Natural killer cell (primary cell): ENCODE measurements at regions not wholly inside any gene's neighbourhood (a gene's known extent, or its start where the extent isn't known, plus 50 kb on each side); places are given as distances from the start of the nearest gene placed in this dataset.

Experiments used
- ATAC-seq, 3 donors: fragments of 150-1000 bp in 2 of 3; fragments of 200-7000 bp in 1 of 3; cut with Tn5 transposase; 1 replicate in 1 of 3; 2 replicates in 2 of 3; pipeline ENCODE4 v1.10.0; 2021; ENCODE audit warnings: mild to moderate bottlenecking in 2 of 3, moderate library complexity in 2 of 3
- DNase-seq, 2 donors: peaks; one replicate each; pipeline versions ENCODE4 v3.0.0 to v3.0.0-alpha.2; 2013 to 2021; ENCODE audit warnings: mixed read lengths in 1 of 2
- H3K27ac ChIP-seq: one replicate; pipeline ENCODE4 v1.5.1; 2013; ENCODE audit warnings: mild to moderate bottlenecking, low read length
- H3K27me3 ChIP-seq: one replicate; pipeline ENCODE4 v1.6.1; 2013; ENCODE audit warnings: low read length; ENCODE audit not compliant: control insufficient read depth, insufficient read depth
- H3K36me3 ChIP-seq: one replicate; pipeline ENCODE4 v1.6.1; 2013; ENCODE audit warnings: low read length; ENCODE audit not compliant: control insufficient read depth, insufficient read depth
- H3K4me1 ChIP-seq: one replicate; pipeline ENCODE4 v1.6.1; 2013; ENCODE audit warnings: low read length; ENCODE audit not compliant: control insufficient read depth, insufficient read depth
- H3K4me3 ChIP-seq: one replicate; pipeline ENCODE4 v1.5.1; 2013; ENCODE audit warnings: low read length
- H3K9me3 ChIP-seq: one replicate; pipeline ENCODE4 v1.6.1; 2013; ENCODE audit warnings: low read length; ENCODE audit not compliant: control insufficient read depth, insufficient read depth
- H3K27ac Mint-ChIP-seq, 2 donors: one replicate each; pipeline ENCODE4 v1.8.0; 2022; ENCODE audit warnings: mild to moderate bottlenecking in 2 of 2, mixed read lengths in 2 of 2, moderate library complexity in 1 of 2
- H3K27me3 Mint-ChIP-seq, 2 donors: one replicate each; pipeline ENCODE4 v1.8.0; 2022; ENCODE audit warnings: low read depth in 2 of 2, mixed read lengths in 2 of 2
- H3K36me3 Mint-ChIP-seq: one replicate; pipeline ENCODE4 v1.8.0; 2022; ENCODE audit warnings: mixed read lengths
- H3K4me1 Mint-ChIP-seq, 2 donors: one replicate each; pipeline ENCODE4 v1.8.0; 2022; ENCODE audit warnings: mixed read lengths in 2 of 2
- H3K4me3 Mint-ChIP-seq: one replicate; pipeline ENCODE4 v1.8.0; 2022; ENCODE audit warnings: mild to moderate bottlenecking, moderate library complexity, mixed read lengths
- H3K9me3 Mint-ChIP-seq, 2 donors: one replicate each; pipeline ENCODE4 v1.8.0; 2022; ENCODE audit warnings: mixed read lengths in 2 of 2
- CTCF ChIP-seq: fragments of 200-600 bp; IDR thresholded peaks from one replicate; pipeline ENCODE4 v1.8.0; 2022; ENCODE audit warnings: antibody characterized with exemption
- WGBS: methylation state at CpG from one replicate; pipeline ENCODE4 v1.1.7; 2013; ENCODE audit warnings: missing lambda C conversion rate; ENCODE audit not compliant: insufficient coverage; 5-methylcytosine and 5-hydroxymethylcytosine counted together
- intact Hi-C: fragments of 100-400 bp; cut with micrococcal nuclease; formaldehyde crosslinking; loops from one replicate; pipeline ENCODE4 v1.14.2; 2022

- TF ChIP-seq CTCF = no peak
- Mint-ChIP-seq H3K4me3 (no peak overlapping the region), H3K27me3 (peaks cover 0 to 11% of the 10 kb centered on the region in 2 donors), H3K27ac (no peak overlapping the region), H3K9me3 (no peaks in the 10 kb centered on the region), H3K4me1 (no peaks in the 10 kb centered on the region), H3K36me3 (no peaks in the 10 kb centered on the region)
- intact Hi-C loops = no loop called here
- Histone ChIP-seq H3K4me3 (no peak overlapping the region), H3K9me3 (no peaks in the 10 kb centered on the region), H3K36me3 (no peaks in the 10 kb centered on the region), H3K27ac (no peak overlapping the region), H3K27me3 (no peaks in the 10 kb centered on the region), H3K4me1 (no peaks in the 10 kb centered on the region)
- no peak for DNase-seq
- no peak for ATAC-seq
- WGBS = 93% methylated on average over 11 of the region's 11 CpGs
Measured at GRCh38 chr10:128926711-128927110, 540.3 kb upstream of the MGMT start.

GRCh38 chr10:128927497-128928161 is 539.4 kb upstream of the MGMT start:
- ATAC-seq (no peak), DNase-seq (no peak)
- peaks cover 0 to 11% of the 10 kb centered on the region in 2 donors for H3K27me3 Mint-ChIP-seq
- H3K27ac ChIP-seq = no peak overlapping the region
- WGBS = 77% methylated on average over 20 of the region's 20 CpGs
- H3K27me3 ChIP-seq = no peaks in the 10 kb centered on the region
- no peak overlapping the region for H3K4me3 ChIP-seq
- H3K36me3 ChIP-seq = no peaks in the 10 kb centered on the region
- H3K4me3 Mint-ChIP-seq = no peak overlapping the region
- intact Hi-C loops = no loop called here
- H3K4me1 Mint-ChIP-seq = no peaks in the 10 kb centered on the region
- no peaks in the 10 kb centered on the region for H3K9me3 ChIP-seq
- no peaks in the 10 kb centered on the region for H3K4me1 ChIP-seq
- TF ChIP-seq CTCF = no peak
- no peak overlapping the region for H3K27ac Mint-ChIP-seq
- H3K36me3 Mint-ChIP-seq = no peaks in the 10 kb centered on the region
- no peaks in the 10 kb centered on the region for H3K9me3 Mint-ChIP-seq

- Mint-ChIP-seq H3K4me1 (no peaks in the 10 kb centered on the region), H3K9me3 (no peaks in the 10 kb centered on the region), H3K4me3 (no peak overlapping the region), H3K27ac (no peak overlapping the region), H3K27me3 (peaks cover 0 to 11% of the 10 kb centered on the region in 2 donors), H3K36me3 (no peaks in the 10 kb centered on the region)
- ATAC-seq (no peak), DNase-seq (no peak)
- Histone ChIP-seq H3K4me3 (no peak overlapping the region), H3K9me3 (no peaks in the 10 kb centered on the region), H3K27me3 (no peaks in the 10 kb centered on the region), H3K4me1 (no peaks in the 10 kb centered on the region), H3K27ac (no peak overlapping the region), H3K36me3 (no peaks in the 10 kb centered on the region)
- intact Hi-C loops = no loop called here
- 90% methylated on average over 33 of the region's 33 CpGs for WGBS
- TF ChIP-seq CTCF = no peak
Measured at GRCh38 chr10:128928231-128928836, 538.7 kb upstream of the MGMT start.

GRCh38 chr10:128929131-128929530 is 537.9 kb upstream of the MGMT start:
- Mint-ChIP-seq H3K4me3 (no peak overlapping the region), H3K4me1 (no peaks in the 10 kb centered on the region), H3K27me3 (peaks cover 6 to 8% of the 10 kb centered on the region in 2 donors), H3K9me3 (no peaks in the 10 kb centered on the region), H3K27ac (no peak overlapping the region), H3K36me3 (no peaks in the 10 kb centered on the region)
- intact Hi-C loops = no loop called here
- Histone ChIP-seq H3K36me3 (no peaks in the 10 kb centered on the region), H3K4me1 (no peaks in the 10 kb centered on the region), H3K27ac (no peak overlapping the region), H3K4me3 (no peak overlapping the region), H3K9me3 (no peaks in the 10 kb centered on the region), H3K27me3 (no peaks in the 10 kb centered on the region)
- ATAC-seq (no peak), DNase-seq (no peak)
- TF ChIP-seq CTCF = no peak
- WGBS = 82% methylated on average over 8 of the region's 8 CpGs
